GM12891 (cell line): ENCODE measurements at regions not wholly inside any gene's neighbourhood (a gene's known extent, or its start where the extent isn't known, plus 50 kb on each side); places are given as distances from the start of the nearest gene placed in this dataset.
"Not testable (repeated sequence)": the region's sequence is repeated elsewhere in the genome, so short reads cannot be mapped to it uniquely, and the experiment has no call there.

Experiments used
- PAX5 ChIP-seq: IDR thresholded peaks from 2 replicates; pipeline ENCODE4 v1.6.1; 2011; ENCODE audit warnings: low read length, moderate library complexity, mild to moderate bottlenecking; ENCODE audit not compliant: insufficient read depth, severe bottlenecking
- POLR2A ChIP-seq: IDR thresholded peaks from 2 replicates; pipeline ENCODE4 v1.6.1; 2011; ENCODE audit warnings: low read depth, low read length, control low read depth
- POLR2AphosphoS5 ChIP-seq: IDR thresholded peaks from 2 replicates; pipeline ENCODE4 v1.6.1; 2011; ENCODE audit warnings: low read depth, low read length, control low read depth
- TAF1 ChIP-seq: IDR thresholded peaks from 2 replicates; pipeline ENCODE4 v1.6.1; 2011; ENCODE audit warnings: low read depth, low read length, control low read depth

- not testable (repeated sequence) for TF ChIP-seq POLR2AphosphoS5, POLR2A, TAF1, PAX5
Observed at GRCh38 chr13:87186647-87187046, 484.5 kb upstream of the SLITRK5 start.
